ENCODE measurements at regions not wholly inside any gene's neighbourhood (a gene's known extent, or its start where the extent isn't known, plus 50 kb on each side); places are given as distances from the start of the nearest gene placed in this dataset.

DNA sequence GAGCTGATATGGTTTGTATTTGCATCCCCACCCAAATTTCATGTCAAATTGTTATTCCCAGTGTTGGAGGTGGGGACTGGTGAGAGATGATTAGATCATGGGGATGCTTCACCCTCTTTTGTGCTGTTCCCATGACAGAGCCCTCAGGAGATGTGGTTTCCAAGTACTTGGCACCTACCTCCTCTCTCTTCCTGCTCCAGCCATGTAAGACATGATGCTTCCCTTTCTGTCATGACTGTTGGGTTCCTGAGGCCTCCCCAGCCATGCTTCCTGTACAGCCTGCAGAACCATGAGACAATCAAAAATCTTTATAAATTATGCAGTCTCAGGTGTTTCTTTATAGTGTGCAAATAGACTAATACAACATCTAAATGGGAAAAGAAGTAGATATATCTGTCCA is 754.5 kb downstream of the TMEM121 start:
- TF ChIP-seq, protein P1, sequence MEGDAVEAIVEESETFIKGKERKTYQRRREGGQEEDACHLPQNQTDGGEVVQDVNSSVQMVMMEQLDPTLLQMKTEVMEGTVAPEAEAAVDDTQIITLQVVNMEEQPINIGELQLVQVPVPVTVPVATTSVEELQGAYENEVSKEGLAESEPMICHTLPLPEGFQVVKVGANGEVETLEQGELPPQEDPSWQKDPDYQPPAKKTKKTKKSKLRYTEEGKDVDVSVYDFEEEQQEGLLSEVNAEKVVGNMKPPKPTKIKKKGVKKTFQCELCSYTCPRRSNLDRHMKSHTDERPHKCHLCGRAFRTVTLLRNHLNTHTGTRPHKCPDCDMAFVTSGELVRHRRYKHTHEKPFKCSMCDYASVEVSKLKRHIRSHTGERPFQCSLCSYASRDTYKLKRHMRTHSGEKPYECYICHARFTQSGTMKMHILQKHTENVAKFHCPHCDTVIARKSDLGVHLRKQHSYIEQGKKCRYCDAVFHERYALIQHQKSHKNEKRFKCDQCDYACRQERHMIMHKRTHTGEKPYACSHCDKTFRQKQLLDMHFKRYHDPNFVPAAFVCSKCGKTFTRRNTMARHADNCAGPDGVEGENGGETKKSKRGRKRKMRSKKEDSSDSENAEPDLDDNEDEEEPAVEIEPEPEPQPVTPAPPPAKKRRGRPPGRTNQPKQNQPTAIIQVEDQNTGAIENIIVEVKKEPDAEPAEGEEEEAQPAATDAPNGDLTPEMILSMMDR (IDR thresholded peaks at IDR 0.05), result no peak
- no peak for TF ChIP-seq POLR2A (IDR thresholded peaks at IDR 0.05)

All from testis (tissue), 2 donors.